ENCODE measurements at regions not wholly inside any gene's neighbourhood (a gene's known extent, or its start where the extent isn't known, plus 50 kb on each side); places are given as distances from the start of the nearest gene placed in this dataset.

DNA sequence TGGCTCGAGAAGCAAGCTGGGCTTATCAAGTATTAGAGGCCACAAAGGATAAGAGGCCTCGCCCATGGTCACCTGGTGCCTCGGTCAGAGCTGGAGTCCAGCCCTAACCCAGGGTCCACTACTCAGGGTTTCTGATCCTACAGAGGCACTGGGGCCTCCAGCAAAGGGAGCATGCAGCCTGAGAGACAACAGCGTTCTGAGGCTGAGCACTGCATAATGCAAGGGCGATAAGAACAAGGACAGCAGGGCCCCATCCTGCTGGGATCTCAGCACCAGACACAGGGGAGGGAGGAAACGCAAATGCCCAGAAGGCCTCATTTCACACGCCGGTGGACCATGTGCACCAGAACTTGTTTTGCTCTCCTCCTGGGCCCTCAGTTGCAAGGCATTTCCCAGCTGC, 63.0 kb downstream of the C5orf15 start:
- Histone ChIP-seq H2AFZ (ENCODE audit: low read depth, low read length) (no peak overlapping the region), H4K20me1 (ENCODE audit: insufficient read depth, low read length) (no peaks in the 10 kb centered on the region), H3K4me2 (ENCODE audit: low read length) (no peak overlapping the region), H3K9ac (ENCODE audit: low read length) (no peak overlapping the region), H3K27me3 (ENCODE audit: low read depth, low read length) (no peaks in the 10 kb centered on the region), H3K4me1 (ENCODE audit: low read length) (no peaks in the 10 kb centered on the region), H3K79me2 (ENCODE audit: low read length) (no peaks in the 10 kb centered on the region), H3K9me3 (ENCODE audit: insufficient read depth, low read length) (no peaks in the 10 kb centered on the region), H3K36me3 (replicated peaks; ENCODE audit: low read depth, low read length) (no peaks in the 10 kb centered on the region), H3K27ac (ENCODE audit: low read length) (no peak overlapping the region), H3K4me3 (ENCODE audit: low read length) (no peak overlapping the region)
- no peak for TF ChIP-seq EZH2phosphoT487 (IDR thresholded peaks at IDR 0.05; ENCODE audit: low read depth)
- TF ChIP-seq, protein P1, sequence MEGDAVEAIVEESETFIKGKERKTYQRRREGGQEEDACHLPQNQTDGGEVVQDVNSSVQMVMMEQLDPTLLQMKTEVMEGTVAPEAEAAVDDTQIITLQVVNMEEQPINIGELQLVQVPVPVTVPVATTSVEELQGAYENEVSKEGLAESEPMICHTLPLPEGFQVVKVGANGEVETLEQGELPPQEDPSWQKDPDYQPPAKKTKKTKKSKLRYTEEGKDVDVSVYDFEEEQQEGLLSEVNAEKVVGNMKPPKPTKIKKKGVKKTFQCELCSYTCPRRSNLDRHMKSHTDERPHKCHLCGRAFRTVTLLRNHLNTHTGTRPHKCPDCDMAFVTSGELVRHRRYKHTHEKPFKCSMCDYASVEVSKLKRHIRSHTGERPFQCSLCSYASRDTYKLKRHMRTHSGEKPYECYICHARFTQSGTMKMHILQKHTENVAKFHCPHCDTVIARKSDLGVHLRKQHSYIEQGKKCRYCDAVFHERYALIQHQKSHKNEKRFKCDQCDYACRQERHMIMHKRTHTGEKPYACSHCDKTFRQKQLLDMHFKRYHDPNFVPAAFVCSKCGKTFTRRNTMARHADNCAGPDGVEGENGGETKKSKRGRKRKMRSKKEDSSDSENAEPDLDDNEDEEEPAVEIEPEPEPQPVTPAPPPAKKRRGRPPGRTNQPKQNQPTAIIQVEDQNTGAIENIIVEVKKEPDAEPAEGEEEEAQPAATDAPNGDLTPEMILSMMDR (IDR thresholded peaks at IDR 0.05; ENCODE audit: low read depth, low read length) = no peak

DNA sequence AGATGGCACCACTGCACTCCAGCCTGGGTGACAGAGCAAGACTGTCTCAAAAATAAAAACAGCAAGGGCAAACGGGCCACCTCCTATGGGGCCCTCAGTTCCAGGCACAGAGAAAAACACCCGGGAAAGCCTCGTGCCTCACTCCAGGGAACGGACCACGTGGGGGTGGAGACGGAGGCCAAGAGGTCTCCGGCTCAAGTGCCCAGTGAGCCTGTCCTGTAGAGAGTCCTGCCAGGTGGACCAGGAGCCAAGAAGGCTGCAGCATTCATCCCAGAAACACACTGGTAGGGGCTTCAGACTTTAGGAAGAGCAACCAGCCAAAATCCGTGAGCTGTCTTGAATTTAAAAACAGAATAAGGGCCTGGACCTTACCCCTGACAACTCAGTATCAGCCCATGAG, 63.8 kb downstream of the C5orf15 start:
- no peaks in the 10 kb centered on the region for H3K36me3 ChIP-seq (replicated peaks; ENCODE audit: low read depth, low read length)
- H3K4me2 ChIP-seq (ENCODE audit: low read length) = no peak overlapping the region
- H3K4me3 ChIP-seq (ENCODE audit: low read length) = no peak overlapping the region
- H3K27me3 ChIP-seq (ENCODE audit: low read depth, low read length) = no peaks in the 10 kb centered on the region
- no peaks in the 10 kb centered on the region for H4K20me1 ChIP-seq (ENCODE audit: insufficient read depth, low read length)
- TF ChIP-seq EZH2phosphoT487 (IDR thresholded peaks at IDR 0.05; ENCODE audit: low read depth) = no peak
- TF ChIP-seq, protein P1 (IDR thresholded peaks at IDR 0.05; ENCODE audit: low read depth, low read length) = no peak
- no peaks in the 10 kb centered on the region for H3K4me1 ChIP-seq (ENCODE audit: low read length)
- no peak overlapping the region for H3K9ac ChIP-seq (ENCODE audit: low read length)
- no peak overlapping the region for H3K27ac ChIP-seq (ENCODE audit: low read length)
- no peaks in the 10 kb centered on the region for H3K79me2 ChIP-seq (ENCODE audit: low read length)
- H3K9me3 ChIP-seq (ENCODE audit: insufficient read depth, low read length) = no peaks in the 10 kb centered on the region
- H2AFZ ChIP-seq (ENCODE audit: low read depth, low read length) = no peak overlapping the region

DNA sequence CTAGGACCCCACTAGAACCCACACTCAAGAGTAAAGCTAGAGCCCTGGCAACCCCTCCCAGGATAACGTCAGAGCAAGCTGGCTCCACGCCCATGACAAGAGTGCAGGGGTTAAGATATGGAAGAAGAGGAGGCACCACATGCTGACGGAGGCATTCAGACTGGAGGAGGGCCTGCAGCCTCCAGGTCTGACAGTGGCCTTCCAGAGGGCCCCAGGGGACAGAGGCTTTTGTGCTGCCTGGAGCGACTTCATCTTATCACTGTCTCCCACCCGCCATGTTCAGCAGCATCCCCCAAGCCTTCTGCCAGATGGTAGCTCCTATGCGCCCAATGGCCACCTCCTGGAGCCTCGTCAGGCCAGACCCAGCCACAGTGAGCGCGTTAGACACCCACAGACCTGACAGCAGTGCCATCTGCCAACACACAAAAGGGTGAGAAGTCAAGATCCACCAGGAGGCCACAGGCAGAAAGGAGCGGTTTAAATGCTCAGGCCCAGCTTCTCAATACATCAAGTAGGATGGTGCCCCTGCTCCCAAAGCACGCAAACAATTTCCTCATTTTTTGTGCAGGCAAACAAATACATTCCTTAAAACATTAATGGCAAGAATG, 65.8 kb downstream of the C5orf15 start:
- Histone ChIP-seq H3K79me2 (ENCODE audit: low read length) (no peaks in the 10 kb centered on the region), H3K36me3 (replicated peaks; ENCODE audit: low read depth, low read length) (no peaks in the 10 kb centered on the region), H3K9me3 (ENCODE audit: insufficient read depth, low read length) (no peaks in the 10 kb centered on the region), H3K27ac (ENCODE audit: low read length) (no peak overlapping the region), H3K4me2 (ENCODE audit: low read length) (no peak overlapping the region), H3K4me1 (ENCODE audit: low read length) (peaks cover 4% of the 10 kb centered on the region), H2AFZ (ENCODE audit: low read depth, low read length) (no peak overlapping the region), H3K9ac (ENCODE audit: low read length) (no peak overlapping the region), H3K27me3 (ENCODE audit: low read depth, low read length) (no peaks in the 10 kb centered on the region), H4K20me1 (ENCODE audit: insufficient read depth, low read length) (no peaks in the 10 kb centered on the region), H3K4me3 (ENCODE audit: low read length) (no peak overlapping the region)
- TF ChIP-seq, protein P1 (IDR thresholded peaks at IDR 0.05; ENCODE audit: low read depth, low read length) = no peak
- no peak for TF ChIP-seq EZH2phosphoT487 (IDR thresholded peaks at IDR 0.05; ENCODE audit: low read depth)

DNA sequence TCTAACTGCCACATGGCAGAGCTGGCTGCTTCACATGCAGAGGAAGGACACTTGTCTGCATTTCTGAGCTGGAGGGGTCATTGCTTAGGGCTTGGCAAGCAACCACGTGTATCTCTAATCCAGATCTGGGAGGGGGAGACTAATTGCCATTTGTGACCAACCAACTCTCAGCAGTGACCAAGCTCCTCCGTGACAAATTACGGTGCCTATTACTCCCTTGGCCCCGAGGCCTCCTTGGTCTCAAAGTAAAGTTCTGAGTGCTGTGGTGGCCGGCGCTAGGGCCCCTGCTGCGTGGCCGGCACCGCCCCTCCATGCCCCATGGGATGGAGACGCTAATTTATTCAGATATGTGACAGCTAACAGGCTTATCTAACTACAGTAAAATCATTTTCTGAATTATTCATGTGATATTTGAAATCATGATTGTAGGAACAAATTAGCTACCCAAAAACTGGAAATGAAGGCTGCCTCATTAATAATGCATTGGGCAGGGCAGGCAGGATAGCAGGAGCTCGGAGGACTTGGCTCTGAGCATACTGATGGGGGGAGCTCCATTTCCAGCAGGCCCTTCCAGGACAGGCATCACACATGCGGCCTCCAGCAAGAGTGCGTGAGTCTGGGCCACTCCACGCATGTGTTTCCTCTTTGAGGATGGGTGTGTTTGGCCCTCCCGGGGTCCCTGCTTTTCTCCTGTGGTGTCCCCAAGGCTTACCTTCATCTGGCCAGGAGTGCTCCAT, 67.7 kb downstream of the C5orf15 start:
- H3K9me3 ChIP-seq (ENCODE audit: insufficient read depth, low read length) = no peaks in the 10 kb centered on the region
- no peak overlapping the region for H3K9ac ChIP-seq (ENCODE audit: low read length)
- no peaks in the 10 kb centered on the region for H3K36me3 ChIP-seq (replicated peaks; ENCODE audit: low read depth, low read length)
- H3K27ac ChIP-seq (ENCODE audit: low read length) = no peak overlapping the region
- no peak overlapping the region for H3K4me3 ChIP-seq (ENCODE audit: low read length)
- no peak overlapping the region for H2AFZ ChIP-seq (ENCODE audit: low read depth, low read length)
- no peaks in the 10 kb centered on the region for H4K20me1 ChIP-seq (ENCODE audit: insufficient read depth, low read length)
- H3K79me2 ChIP-seq (ENCODE audit: low read length) = no peaks in the 10 kb centered on the region
- TF ChIP-seq EZH2phosphoT487 (IDR thresholded peaks at IDR 0.05; ENCODE audit: low read depth) = no peak
- TF ChIP-seq, protein P1 (IDR thresholded peaks at IDR 0.05; ENCODE audit: low read depth, low read length) = no peak
- peaks cover 23% of the 10 kb centered on the region for H3K4me1 ChIP-seq (ENCODE audit: low read length)
- H3K27me3 ChIP-seq (ENCODE audit: low read depth, low read length) = no peaks in the 10 kb centered on the region
- H3K4me2 ChIP-seq (ENCODE audit: low read length) = no peak overlapping the region

Measured in OCI-LY3 (cell line).